Activated CD4-positive, alpha-beta memory T cell treated with anti-CD3 and anti-CD28 coated beads, Interleukin-2, amount 10 ng/mL, durations not matched to agents 7 days and 5 days (primary cell): ENCODE measurements at regions not wholly inside any gene's neighbourhood (a gene's known extent, or its start where the extent isn't known, plus 50 kb on each side); places are given as distances from the start of the nearest gene placed in this dataset.

Experiments
- CTCF ChIA-PET: fragments of 350-600 bp; sonication (Branson Sonifier 250); formaldehyde crosslinking; loops from one replicate; lab custom pipeline; 2021; ENCODE audit warnings: antibody characterized with exemption, inconsistent platforms; lab: Charles Lee
- POLR2A ChIA-PET: fragments of 350-600 bp; sonication (Branson Sonifier 250); formaldehyde crosslinking; loops from one replicate; lab custom pipeline; 2021; ENCODE audit warnings: antibody characterized with exemption; lab: Charles Lee
- DNase-seq: peaks from one replicate; pipeline ENCODE4 v3.0.0-alpha.2; 2020
- H3K27ac Mint-ChIP-seq: one replicate; pipeline ENCODE4 v1.8.0; 2021; ENCODE audit warnings: mild to moderate bottlenecking, mixed read lengths
- H3K27me3 Mint-ChIP-seq: one replicate; pipeline ENCODE4 v1.8.0; 2021; ENCODE audit warnings: mixed read lengths
- H3K36me3 Mint-ChIP-seq: one replicate; pipeline ENCODE4 v1.8.0; 2021; ENCODE audit warnings: low read depth, mixed read lengths
- H3K4me1 Mint-ChIP-seq: one replicate; pipeline ENCODE4 v1.8.0; 2021; ENCODE audit warnings: mixed read lengths
- H3K4me3 Mint-ChIP-seq: one replicate; pipeline ENCODE4 v1.8.0; 2021; ENCODE audit warnings: mild to moderate bottlenecking, mixed read lengths
- H3K9me3 Mint-ChIP-seq: one replicate; pipeline ENCODE4 v1.8.0; 2021; ENCODE audit warnings: mixed read lengths

- H3K27ac Mint-ChIP-seq, result no peak overlapping the region
- no peak overlapping the region for H3K4me3 Mint-ChIP-seq
- H3K36me3 Mint-ChIP-seq, result no peaks in the 10 kb centered on the region
- peaks cover 3% of the 10 kb centered on the region for H3K27me3 Mint-ChIP-seq
- no peaks in the 10 kb centered on the region for H3K4me1 Mint-ChIP-seq
- no peak for DNase-seq
- ChIA-PET CTCF (interaction anchor here (0.6 kb wide), 1 partner anchor 36 kb away, joined by 4 read pairs; no protein-coding TSS in a partner anchor), POLR2A (no interaction called here)
- no peaks in the 10 kb centered on the region for H3K9me3 Mint-ChIP-seq
These were observed 370.2 kb upstream of the MAF start for GRCh38 chr16:79970551-79971236.

- no peak overlapping the region for H3K4me3 Mint-ChIP-seq
- H3K36me3 Mint-ChIP-seq, result no peaks in the 10 kb centered on the region
- ChIA-PET POLR2A (no interaction called here), CTCF (interaction anchor here (0.6 kb wide), 1 partner anchor 37 kb away, joined by 4 read pairs; no protein-coding TSS in a partner anchor)
- H3K4me1 Mint-ChIP-seq, result no peaks in the 10 kb centered on the region
- no peaks in the 10 kb centered on the region for H3K9me3 Mint-ChIP-seq
- no peak overlapping the region for H3K27ac Mint-ChIP-seq
- peaks cover 3% of the 10 kb centered on the region for H3K27me3 Mint-ChIP-seq
- DNase-seq, result no peak
These were observed 369.6 kb upstream of the MAF start for GRCh38 chr16:79970087-79970486.

- H3K9me3 Mint-ChIP-seq, result no peaks in the 10 kb centered on the region
- ChIA-PET CTCF (no interaction called here), POLR2A (no interaction called here)
- no peaks in the 10 kb centered on the region for H3K4me1 Mint-ChIP-seq
- peaks cover 3% of the 10 kb centered on the region for H3K27me3 Mint-ChIP-seq
- DNase-seq, result no peak
- no peak overlapping the region for H3K27ac Mint-ChIP-seq
- H3K36me3 Mint-ChIP-seq, result no peaks in the 10 kb centered on the region
- H3K4me3 Mint-ChIP-seq, result no peak overlapping the region
These were observed 368.9 kb upstream of the MAF start for GRCh38 chr16:79969458-79969857.

GRCh38 chr16:79966226-79966625 is 365.7 kb upstream of the MAF start:
- CTCF ChIA-PET, result no interaction called here
- peaks cover 13% of the 10 kb centered on the region for H3K27me3 Mint-ChIP-seq
- POLR2A ChIA-PET, result no interaction called here
- H3K4me1 Mint-ChIP-seq, result no peaks in the 10 kb centered on the region
- no peaks in the 10 kb centered on the region for H3K36me3 Mint-ChIP-seq
- no peak for DNase-seq
- H3K27ac Mint-ChIP-seq, result no peak overlapping the region
- H3K4me3 Mint-ChIP-seq, result no peak overlapping the region
- H3K9me3 Mint-ChIP-seq, result peaks cover 3% of the 10 kb centered on the region

GRCh38 chr16:79965718-79966117 is 365.2 kb upstream of the MAF start:
- Mint-ChIP-seq H3K36me3 (no peaks in the 10 kb centered on the region), H3K27ac (no peak overlapping the region), H3K4me3 (no peak overlapping the region), H3K27me3 (peaks cover 17% of the 10 kb centered on the region), H3K4me1 (no peaks in the 10 kb centered on the region), H3K9me3 (peaks cover 3% of the 10 kb centered on the region)
- CTCF ChIA-PET, result no interaction called here
- POLR2A ChIA-PET, result no interaction called here
- no peak for DNase-seq

- POLR2A ChIA-PET, result no interaction called here
- DNase-seq, result no peak
- CTCF ChIA-PET, result no interaction called here
- Mint-ChIP-seq H3K27ac (no peak overlapping the region), H3K4me1 (no peaks in the 10 kb centered on the region), H3K4me3 (no peak overlapping the region), H3K36me3 (no peaks in the 10 kb centered on the region), H3K27me3 (peaks cover 25% of the 10 kb centered on the region), H3K9me3 (peaks cover 3% of the 10 kb centered on the region)
These were observed 363.6 kb upstream of the MAF start for GRCh38 chr16:79964104-79964503.

GRCh38 chr16:79962962-79963361 is 362.4 kb upstream of the MAF start:
- Mint-ChIP-seq H3K4me3 (no peak overlapping the region), H3K4me1 (no peaks in the 10 kb centered on the region), H3K27ac (no peak overlapping the region), H3K27me3 (peaks cover 25% of the 10 kb centered on the region), H3K36me3 (no peaks in the 10 kb centered on the region), H3K9me3 (peaks cover 3% of the 10 kb centered on the region)
- ChIA-PET CTCF (no interaction called here), POLR2A (no interaction called here)
- no peak for DNase-seq

- H3K27ac Mint-ChIP-seq, result no peak overlapping the region
- no peak overlapping the region for H3K4me3 Mint-ChIP-seq
- ChIA-PET CTCF (no interaction called here), POLR2A (no interaction called here)
- DNase-seq, result no peak
- no peaks in the 10 kb centered on the region for H3K36me3 Mint-ChIP-seq
- H3K9me3 Mint-ChIP-seq, result peaks cover 3% of the 10 kb centered on the region
- H3K27me3 Mint-ChIP-seq, result peaks cover 25% of the 10 kb centered on the region
- no peaks in the 10 kb centered on the region for H3K4me1 Mint-ChIP-seq
These were observed 358.7 kb upstream of the MAF start for GRCh38 chr16:79959226-79959625.

GRCh38 chr16:79954921-79955705 is 354.6 kb upstream of the MAF start:
- H3K27me3 Mint-ChIP-seq, result peaks cover 22% of the 10 kb centered on the region
- ChIA-PET POLR2A (no interaction called here), CTCF (no interaction called here)
- H3K9me3 Mint-ChIP-seq, result no peaks in the 10 kb centered on the region
- H3K27ac Mint-ChIP-seq, result no peak overlapping the region
- DNase-seq, result no peak
- H3K4me3 Mint-ChIP-seq, result no peak overlapping the region
- no peaks in the 10 kb centered on the region for H3K4me1 Mint-ChIP-seq
- H3K36me3 Mint-ChIP-seq, result no peaks in the 10 kb centered on the region

- no peak overlapping the region for H3K27ac Mint-ChIP-seq
- no peak overlapping the region for H3K4me3 Mint-ChIP-seq
- peaks cover 34% of the 10 kb centered on the region for H3K27me3 Mint-ChIP-seq
- H3K4me1 Mint-ChIP-seq, result peaks cover 6% of the 10 kb centered on the region
- DNase-seq, result no peak
- POLR2A ChIA-PET, result no interaction called here
- H3K9me3 Mint-ChIP-seq, result peaks cover 2% of the 10 kb centered on the region
- CTCF ChIA-PET, result no interaction called here
- no peaks in the 10 kb centered on the region for H3K36me3 Mint-ChIP-seq
These were observed 350.6 kb upstream of the MAF start for GRCh38 chr16:79950932-79951719.

GRCh38 chr16:79949417-79949816 is 348.9 kb upstream of the MAF start:
- peaks cover 6% of the 10 kb centered on the region for H3K4me1 Mint-ChIP-seq
- no peak for DNase-seq
- ChIA-PET POLR2A (no interaction called here), CTCF (no interaction called here)
- peaks cover 2% of the 10 kb centered on the region for H3K9me3 Mint-ChIP-seq
- no peak overlapping the region for H3K27ac Mint-ChIP-seq
- H3K4me3 Mint-ChIP-seq, result no peak overlapping the region
- peaks cover 37% of the 10 kb centered on the region for H3K27me3 Mint-ChIP-seq
- no peaks in the 10 kb centered on the region for H3K36me3 Mint-ChIP-seq

- Mint-ChIP-seq H3K27me3 (peaks cover 32% of the 10 kb centered on the region), H3K9me3 (peaks cover 2% of the 10 kb centered on the region), H3K27ac (no peak overlapping the region), H3K4me1 (peaks cover 6% of the 10 kb centered on the region), H3K4me3 (no peak overlapping the region), H3K36me3 (no peaks in the 10 kb centered on the region)
- no peak for DNase-seq
- ChIA-PET POLR2A (no interaction called here), CTCF (no interaction called here)
These were observed 347.2 kb upstream of the MAF start for GRCh38 chr16:79947771-79948170.

GRCh38 chr16:79946252-79946651 is 345.7 kb upstream of the MAF start:
- H3K9me3 Mint-ChIP-seq, result peaks cover 2% of the 10 kb centered on the region
- H3K4me3 Mint-ChIP-seq, result no peak overlapping the region
- H3K36me3 Mint-ChIP-seq, result no peaks in the 10 kb centered on the region
- ChIA-PET POLR2A (no interaction called here), CTCF (no interaction called here)
- H3K4me1 Mint-ChIP-seq, result peaks cover 6% of the 10 kb centered on the region
- H3K27ac Mint-ChIP-seq, result no peak overlapping the region
- DNase-seq, result no peak
- H3K27me3 Mint-ChIP-seq, result peaks cover 28% of the 10 kb centered on the region
